ENCODE measurements at regions not wholly inside any gene's neighbourhood (a gene's known extent, or its start where the extent isn't known, plus 50 kb on each side); places are given as distances from the start of the nearest gene placed in this dataset.

GRCh38 chr13:59210543-59210942 is 953.2 kb downstream of the DIAPH3 start:
- TF ChIP-seq CTCF (IDR thresholded peaks at IDR 0.05) (no peak), POLR2A (IDR thresholded peaks at IDR 0.05) (no peak)
- H3K36me3 ChIP-seq = no peaks in the 10 kb centered on the region
- no peaks in the 10 kb centered on the region for H3K27me3 ChIP-seq
- intact Hi-C loops (cut with DNase I; ENCODE audit: low total_unique reads) = no loop called here
- no peak overlapping the region for H3K27ac ChIP-seq
- DNase-seq = no peak
- H3K4me3 ChIP-seq = no peak overlapping the region
- no peaks in the 10 kb centered on the region for H3K4me1 ChIP-seq
- no peaks in the 10 kb centered on the region for H3K9me3 ChIP-seq

GRCh38 chr13:59211606-59212005 is 952.1 kb downstream of the DIAPH3 start:
- Histone ChIP-seq H3K4me3 (no peak overlapping the region), H3K27ac (no peak overlapping the region), H3K9me3 (no peaks in the 10 kb centered on the region), H3K4me1 (no peaks in the 10 kb centered on the region), H3K27me3 (no peaks in the 10 kb centered on the region), H3K36me3 (no peaks in the 10 kb centered on the region)
- no peak for DNase-seq
- no peak for TF ChIP-seq POLR2A (IDR thresholded peaks at IDR 0.05)
- TF ChIP-seq CTCF (IDR thresholded peaks at IDR 0.05) = no peak
- intact Hi-C loops (cut with DNase I; ENCODE audit: low total_unique reads) = no loop called here

- Histone ChIP-seq H3K27ac (no peak overlapping the region), H3K4me1 (no peaks in the 10 kb centered on the region), H3K36me3 (no peaks in the 10 kb centered on the region), H3K9me3 (no peaks in the 10 kb centered on the region), H3K4me3 (no peak overlapping the region), H3K27me3 (no peaks in the 10 kb centered on the region)
- TF ChIP-seq POLR2A (IDR thresholded peaks at IDR 0.05) (no peak), CTCF (IDR thresholded peaks at IDR 0.05) (no peak)
- DNase-seq = no peak
- intact Hi-C loops (cut with DNase I; ENCODE audit: low total_unique reads) = no loop called here
Measured at GRCh38 chr13:59229401-59229800, 934.3 kb downstream of the DIAPH3 start.

- no peaks in the 10 kb centered on the region for H3K4me1 ChIP-seq
- H3K36me3 ChIP-seq = no peaks in the 10 kb centered on the region
- no peak overlapping the region for H3K27ac ChIP-seq
- no peak for DNase-seq
- H3K4me3 ChIP-seq = no peak overlapping the region
- TF ChIP-seq CTCF (IDR thresholded peaks at IDR 0.05) = no peak
- TF ChIP-seq POLR2A (IDR thresholded peaks at IDR 0.05) = no peak
- intact Hi-C loops (cut with DNase I; ENCODE audit: low total_unique reads) = no loop called here
- H3K9me3 ChIP-seq = no peaks in the 10 kb centered on the region
- H3K27me3 ChIP-seq = no peaks in the 10 kb centered on the region
Measured at GRCh38 chr13:59229861-59230260, 933.9 kb downstream of the DIAPH3 start.

- Histone ChIP-seq H3K9me3 (no peaks in the 10 kb centered on the region), H3K27me3 (no peaks in the 10 kb centered on the region), H3K36me3 (no peaks in the 10 kb centered on the region), H3K4me1 (no peaks in the 10 kb centered on the region), H3K4me3 (no peak overlapping the region), H3K27ac (no peak overlapping the region)
- DNase-seq = no peak
- TF ChIP-seq CTCF (IDR thresholded peaks at IDR 0.05) = no peak
- TF ChIP-seq POLR2A (IDR thresholded peaks at IDR 0.05) = no peak
- intact Hi-C loops (cut with DNase I; ENCODE audit: low total_unique reads) = no loop called here
Measured at GRCh38 chr13:59230484-59231264, 933.1 kb downstream of the DIAPH3 start.
